GM18502 (cell line): ENCODE measurements at regions not wholly inside any gene's neighbourhood (a gene's known extent, or its start where the extent isn't known, plus 50 kb on each side); places are given as distances from the start of the nearest gene placed in this dataset.

Experiments
- ATAC-seq: cut with Tn5 transposase; IDR thresholded peaks from one replicate; pipeline ENCODE4 v1.9.1; 2021; ENCODE audit warnings: mild to moderate bottlenecking; ENCODE audit not compliant: unreplicated experiment, poor library complexity

DNA sequence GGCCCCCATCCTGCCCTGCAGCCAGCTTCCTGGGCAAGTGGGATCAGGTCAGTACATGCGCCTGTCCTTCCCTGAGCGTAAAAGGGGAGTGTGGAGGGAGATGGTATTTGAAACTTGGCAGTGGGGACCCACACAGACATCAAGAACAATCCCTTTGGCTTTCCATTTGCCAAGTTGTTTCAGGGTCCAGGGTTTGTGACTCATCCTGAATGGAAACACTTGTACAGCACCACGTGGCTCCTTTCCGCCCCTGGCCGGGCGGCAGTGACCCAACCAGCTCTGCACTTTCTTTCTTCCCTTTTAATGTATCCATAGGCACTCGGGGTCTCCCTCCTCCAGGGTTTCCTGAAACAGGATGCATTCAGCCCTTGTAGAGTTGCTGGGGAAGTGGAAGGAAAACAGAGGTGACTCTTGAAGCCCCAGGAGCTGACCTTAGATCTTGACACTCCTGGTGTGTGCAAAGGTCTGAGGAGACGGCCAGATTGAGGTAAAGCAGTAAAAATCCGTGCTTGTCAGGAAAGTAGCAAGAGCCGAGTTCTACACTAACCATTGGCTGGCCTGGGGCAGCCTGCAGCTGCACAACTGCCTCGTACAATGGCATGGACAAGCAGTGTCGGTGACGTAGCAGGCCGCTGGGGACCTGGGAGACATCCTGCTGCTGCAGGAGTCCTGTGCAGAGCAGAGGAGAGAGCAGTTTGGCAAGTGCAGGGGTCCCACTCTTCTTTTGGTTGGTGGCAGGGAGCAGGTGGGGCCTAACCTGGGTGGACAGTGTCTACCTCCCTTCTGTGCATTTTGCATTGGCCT lies 189.8 kb downstream of the SNX19 start:
- no peak for ATAC-seq

DNA sequence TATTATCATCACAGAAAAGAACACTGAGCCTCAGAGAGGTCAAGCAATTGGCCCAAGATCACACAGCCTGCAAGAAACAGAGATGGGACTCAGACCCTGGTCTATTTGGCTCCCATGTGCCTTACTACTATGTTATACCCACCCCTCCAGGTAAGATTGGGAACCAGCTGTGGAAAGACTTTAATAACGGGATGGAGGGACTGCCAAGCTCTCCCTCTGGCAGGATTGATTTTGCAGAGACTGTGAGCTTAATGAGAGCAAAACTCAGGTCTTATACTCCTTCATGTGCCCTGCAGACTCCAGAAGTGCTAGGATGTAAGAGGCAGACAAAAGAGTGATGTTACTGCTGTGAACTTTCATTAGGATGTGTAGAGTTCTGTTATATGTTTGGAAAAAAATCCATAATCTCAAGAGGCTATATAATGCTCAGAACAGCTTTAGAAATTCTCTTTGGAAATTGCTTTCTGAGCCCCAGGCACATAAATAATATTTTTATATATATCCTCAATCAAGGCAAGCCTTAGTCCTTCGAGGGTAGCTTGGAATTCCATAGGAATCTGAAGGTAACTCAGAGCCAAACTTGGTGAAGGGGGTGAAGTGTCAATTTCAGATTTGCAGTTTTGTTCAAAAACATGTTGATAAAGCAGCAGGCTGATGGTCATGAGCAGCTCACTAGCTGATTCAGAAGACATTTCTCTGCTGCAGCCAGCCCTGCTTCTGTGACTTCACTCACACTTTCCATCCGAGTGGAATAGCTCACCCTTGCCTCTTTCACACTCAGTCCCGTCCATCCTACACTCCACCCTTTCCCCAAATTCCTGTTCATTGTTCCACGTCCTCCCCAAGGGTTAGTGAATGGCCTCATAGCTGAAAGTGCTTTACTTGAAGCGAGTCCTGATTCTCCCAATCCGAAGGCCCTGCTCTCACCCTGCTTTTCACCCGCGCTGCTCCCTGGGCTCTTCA lies 188.8 kb downstream of the SNX19 start:
- no peak for ATAC-seq

DNA sequence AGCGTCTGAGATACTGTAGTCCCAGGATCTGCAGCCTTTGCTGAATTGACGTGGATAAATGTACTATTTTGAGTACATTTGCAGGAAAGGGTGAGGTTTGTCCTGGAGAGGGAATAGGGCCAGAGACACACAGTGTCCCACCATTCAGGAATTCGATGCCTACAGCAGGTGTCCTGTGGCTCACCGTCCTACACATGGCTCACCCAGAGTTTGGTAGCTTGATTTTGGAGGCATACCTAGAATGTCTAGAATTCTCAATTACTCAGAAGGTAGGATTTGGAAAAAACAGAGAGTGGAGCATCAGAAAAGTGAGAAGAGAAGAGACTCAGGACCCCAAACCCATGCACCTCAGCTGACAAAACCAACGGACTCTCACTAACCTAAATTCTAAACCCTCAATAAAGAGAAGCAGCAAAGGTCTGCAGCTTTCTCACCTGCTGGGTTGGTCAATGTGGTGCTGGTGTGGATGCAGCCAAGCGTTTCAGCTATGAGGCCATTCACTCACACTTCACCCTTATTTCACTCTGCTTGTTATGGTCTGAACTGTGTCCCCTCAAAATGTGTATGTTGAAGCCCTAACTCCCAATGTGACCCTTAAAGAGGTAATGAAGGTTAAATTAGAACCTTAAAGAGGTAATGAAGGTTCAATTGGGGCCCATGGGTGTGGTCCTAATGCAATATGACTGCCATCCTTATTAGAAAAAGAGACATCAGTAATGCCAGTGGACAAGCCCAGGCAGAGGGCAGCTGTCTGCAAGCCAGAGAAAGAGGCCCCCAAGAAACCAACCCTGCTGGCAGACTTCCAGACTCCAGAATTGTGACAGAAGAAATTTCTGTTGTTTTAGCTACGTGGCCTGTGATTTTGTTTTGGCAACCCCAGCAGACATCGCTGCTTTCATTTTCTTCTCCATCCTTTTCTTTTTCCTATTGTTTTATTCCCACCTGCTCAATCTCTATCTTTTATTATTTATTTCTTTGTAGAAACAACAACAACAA lies 187.8 kb downstream of the SNX19 start:
- ATAC-seq, result no peak

DNA sequence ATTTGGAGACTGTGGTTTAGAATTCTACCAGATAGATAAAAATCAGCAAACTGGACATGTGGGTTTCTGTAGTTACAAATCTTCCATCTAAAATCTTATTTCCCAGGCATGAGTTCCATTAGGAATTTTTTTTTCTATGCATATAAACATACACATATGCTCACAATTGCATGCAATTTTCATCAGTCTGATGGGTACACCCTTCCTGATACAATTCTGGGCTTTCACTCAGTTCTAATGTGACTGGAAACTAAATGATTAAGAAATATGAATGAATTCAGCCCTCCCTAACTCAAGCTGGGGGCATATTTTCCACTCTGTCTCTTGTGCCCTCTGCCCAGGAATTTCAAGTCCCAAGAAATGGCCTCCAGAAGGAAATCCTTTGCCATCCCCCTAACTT lies 187.1 kb downstream of the SNX19 start:
- no peak for ATAC-seq

DNA sequence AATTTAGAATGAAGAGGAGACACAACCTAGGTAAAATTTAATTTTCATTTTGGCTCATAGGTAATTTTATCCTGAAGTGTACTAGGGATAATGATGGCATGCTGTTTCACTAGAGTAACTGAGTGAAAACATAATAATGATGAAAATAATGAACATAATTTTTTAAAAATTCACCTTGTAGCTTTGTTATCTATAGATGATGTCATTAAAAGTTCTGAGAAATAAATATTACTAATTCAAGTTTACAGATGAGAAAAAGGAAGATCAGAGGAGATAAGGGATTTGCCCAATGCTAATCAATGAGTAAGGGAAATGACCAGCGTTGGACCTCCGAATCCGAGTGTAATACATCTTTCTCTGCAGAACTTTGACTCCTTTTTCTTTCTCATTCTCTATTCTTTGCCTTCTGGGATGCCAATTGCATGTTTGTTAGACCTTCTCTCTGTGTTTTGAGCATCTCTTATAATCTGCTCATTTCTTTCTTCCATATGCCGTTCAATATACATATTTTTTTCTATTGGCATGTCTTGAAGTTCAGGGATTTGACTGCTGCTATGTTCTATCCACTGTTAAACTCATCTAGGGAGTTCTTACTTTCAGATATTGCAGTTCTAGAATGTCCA lies 186.5 kb downstream of the SNX19 start:
- ATAC-seq, result no peak

DNA sequence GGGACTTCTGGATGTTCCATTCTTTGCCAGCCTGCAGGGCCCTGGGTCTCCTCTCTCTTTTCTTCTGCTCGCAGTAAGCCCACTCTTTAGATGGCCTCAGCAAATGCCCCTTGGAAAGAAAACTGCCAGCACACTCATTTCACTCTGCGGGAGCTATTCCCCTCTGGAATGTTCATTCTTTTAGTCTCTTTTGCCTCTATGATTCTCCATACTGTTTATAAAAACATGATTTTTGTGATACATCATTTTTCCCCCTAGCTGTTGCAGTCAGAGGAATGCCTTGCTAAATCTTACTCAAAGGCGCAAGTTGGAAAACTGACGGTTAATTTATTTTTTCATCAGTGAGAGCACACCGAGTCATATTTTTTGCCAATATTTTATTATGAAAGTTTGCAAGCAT lies 184.9 kb downstream of the SNX19 start:
- ATAC-seq, result no peak

DNA sequence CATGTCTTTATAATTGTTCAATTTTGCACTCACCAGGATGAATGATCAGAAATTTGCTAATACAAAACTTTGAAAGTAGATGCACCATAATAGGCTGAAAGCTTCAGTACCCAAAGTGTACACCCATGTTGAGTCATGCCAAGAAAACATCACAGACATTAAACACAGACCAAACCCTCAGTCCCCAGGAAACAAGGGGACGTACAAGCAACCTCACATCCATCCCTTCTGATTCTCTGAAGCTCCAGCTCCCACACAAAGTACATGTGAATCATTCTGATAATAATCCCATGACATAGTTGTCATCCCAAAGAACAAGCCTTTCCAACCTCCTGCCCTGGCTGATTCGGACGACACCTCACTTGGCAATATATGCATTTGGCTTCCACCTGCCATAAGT lies 183.8 kb downstream of the SNX19 start:
- no peak for ATAC-seq

DNA sequence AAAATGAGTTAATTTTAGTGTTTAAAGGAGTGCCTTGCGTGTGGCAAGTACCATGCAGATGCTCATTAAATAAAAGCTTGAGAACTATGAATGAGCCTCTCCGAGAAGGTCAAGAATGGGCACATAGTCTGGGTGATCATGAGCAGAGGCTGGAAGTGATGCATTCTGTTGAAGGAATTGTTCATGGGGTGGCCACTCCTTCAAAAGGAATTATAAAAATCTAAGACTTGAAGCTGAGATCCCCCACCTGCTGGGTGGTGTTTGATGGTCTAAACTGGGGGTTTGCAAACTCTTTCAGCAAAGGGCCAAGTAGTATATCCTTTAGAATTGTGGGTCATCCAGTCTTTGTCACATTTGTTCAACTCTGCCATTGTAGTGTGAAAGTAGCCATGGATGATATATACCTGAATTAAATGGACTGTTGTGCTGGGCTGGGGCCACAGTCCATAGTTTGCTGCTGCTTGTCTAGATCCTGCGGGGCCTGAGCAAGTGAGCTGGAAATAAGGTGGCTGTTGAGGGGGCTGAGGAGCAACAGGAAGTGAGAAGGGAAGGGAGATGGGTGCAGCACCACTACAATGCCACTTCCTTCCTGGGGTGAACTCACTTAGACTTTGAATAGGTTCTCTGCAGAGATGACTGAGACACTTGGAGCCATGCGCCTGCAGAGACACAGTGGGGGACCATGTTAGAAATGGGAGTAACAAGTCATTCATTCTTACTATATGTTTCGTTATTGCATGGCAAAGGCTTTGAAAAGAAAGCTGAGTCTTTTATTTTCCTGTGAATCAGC lies 179.0 kb downstream of the SNX19 start:
- no peak for ATAC-seq

DNA sequence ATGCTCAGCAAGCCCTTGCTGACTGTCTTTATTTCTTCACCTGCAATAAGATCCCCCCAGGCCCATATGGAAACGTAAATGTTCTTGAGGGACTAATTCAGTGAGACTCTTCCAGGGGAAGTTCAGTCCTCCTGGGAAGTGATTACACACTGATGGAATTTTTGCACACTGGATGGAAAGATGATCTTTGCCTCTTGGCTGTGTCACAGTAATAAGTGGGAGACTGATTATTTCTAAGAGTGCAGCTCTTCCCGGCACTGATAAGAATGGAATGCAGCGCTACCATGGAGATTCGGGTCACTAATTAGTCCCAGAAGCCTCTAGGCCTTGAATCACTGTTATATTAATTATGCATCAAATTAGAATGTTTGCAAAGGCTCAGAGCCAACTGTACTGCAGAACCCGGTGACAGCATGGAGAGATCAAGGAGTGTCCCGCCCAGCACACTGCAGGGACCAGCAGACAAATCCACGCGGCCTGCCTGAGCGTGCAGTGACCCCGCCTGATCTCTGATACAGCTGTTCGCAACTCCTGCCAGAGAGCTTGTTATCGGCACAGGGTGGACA lies 178.3 kb downstream of the SNX19 start:
- no peak for ATAC-seq

DNA sequence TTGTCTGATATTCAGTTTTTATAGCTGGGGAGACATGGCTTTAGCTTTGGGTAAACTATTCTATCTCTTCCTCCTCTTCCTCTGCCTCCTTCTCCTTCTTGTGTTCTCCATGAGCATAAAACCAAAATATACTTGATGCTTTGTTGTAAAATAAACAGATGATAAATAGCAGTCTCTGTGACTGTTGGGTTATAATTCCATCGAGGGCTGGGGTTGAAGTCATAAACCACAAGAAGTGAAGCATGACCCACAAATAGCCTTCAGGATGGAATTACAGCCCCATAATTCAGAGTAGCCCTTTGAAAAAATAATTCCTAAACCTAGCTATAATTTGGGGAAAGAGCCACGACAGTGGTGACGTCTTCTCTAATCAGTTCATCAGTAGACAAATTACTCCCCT lies 177.7 kb downstream of the SNX19 start:
- no peak for ATAC-seq

DNA sequence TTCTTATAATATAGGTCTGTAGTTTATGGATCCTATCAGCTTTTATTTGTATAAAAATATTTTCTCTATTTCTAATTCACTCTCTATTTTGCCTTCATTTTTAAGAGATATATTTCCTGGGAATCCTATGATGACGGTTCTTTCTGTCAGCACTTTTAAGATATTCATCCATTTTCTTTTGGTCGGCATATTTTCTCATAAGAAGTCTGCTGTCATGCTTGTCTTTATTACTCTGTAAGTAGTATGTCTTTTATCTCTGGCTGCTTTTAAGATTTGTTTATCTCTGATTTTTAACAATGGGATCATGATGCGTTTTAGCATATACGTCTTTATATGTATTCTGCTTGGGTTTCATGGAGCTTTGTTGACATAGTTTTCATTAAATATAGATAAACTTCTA lies 175.5 kb downstream of the SNX19 start:
- ATAC-seq, result no peak

DNA sequence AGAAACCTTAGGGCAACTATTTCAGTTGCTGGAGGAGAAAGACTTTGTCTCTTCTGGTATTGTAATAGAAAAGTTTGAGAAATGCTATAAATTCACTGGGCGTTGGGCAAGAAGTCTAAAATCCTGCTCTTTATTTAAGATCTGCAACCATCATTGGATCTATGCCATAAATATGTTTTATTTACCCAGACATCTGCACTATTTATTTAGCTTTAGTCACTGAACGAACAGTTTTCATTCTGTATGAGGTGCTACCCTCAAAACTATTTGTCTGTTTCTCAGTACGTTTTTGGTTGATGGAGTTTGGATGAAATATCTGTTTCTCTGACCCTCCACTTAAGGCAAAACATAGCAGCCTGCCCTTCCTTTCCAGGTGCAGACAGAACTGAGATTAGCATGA lies 171.5 kb downstream of the SNX19 start:
- ATAC-seq, result no peak

DNA sequence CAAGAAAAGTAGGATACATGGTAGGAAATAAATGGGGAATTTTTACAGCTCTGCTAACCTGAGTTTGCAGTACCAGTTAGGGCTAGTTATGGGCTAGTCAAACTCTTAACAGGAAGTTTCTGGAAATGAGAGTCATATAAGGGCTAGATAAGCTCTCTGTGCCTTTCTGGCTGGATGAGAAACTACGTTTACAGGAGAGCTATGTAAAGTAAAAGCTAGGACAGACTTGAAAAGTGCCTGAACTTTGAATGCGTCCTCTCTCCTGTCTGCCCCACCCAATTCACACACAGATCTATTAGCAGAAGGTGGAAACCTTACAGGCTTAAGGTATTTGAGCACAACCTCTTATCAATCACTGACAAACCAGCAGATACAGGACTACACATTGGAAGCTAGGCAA lies 167.1 kb downstream of the SNX19 start:
- no peak for ATAC-seq

DNA sequence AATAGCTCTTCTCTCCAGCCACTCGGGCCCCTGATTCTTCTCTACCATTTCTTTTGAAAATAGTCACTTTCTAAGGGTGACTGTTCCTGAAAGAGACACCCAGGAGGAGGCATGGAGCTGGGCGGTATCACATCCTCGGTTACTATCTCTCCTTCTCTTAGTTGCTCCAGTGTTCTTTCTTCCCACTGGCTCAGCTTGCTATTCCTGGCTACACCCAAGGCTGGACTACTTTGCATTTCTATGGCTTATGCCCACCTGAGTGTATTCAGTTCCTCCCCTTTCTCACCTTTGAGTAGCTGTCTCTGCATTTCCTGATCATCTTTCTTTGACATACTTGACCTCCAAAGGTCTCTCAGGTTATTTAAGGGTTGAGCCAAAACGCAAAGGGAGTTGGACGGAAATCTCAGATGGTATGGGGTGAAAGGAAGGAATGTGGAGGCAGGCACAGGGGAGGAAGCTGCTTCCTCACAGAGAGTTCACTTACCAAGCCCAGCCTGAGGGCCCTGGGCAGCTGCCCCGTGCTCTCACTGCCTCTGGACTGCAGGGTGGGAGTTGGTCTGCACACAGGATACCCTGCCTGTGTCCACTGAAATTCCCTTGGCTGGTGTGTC lies 155.7 kb downstream of the SNX19 start:
- ATAC-seq, result no peak

DNA sequence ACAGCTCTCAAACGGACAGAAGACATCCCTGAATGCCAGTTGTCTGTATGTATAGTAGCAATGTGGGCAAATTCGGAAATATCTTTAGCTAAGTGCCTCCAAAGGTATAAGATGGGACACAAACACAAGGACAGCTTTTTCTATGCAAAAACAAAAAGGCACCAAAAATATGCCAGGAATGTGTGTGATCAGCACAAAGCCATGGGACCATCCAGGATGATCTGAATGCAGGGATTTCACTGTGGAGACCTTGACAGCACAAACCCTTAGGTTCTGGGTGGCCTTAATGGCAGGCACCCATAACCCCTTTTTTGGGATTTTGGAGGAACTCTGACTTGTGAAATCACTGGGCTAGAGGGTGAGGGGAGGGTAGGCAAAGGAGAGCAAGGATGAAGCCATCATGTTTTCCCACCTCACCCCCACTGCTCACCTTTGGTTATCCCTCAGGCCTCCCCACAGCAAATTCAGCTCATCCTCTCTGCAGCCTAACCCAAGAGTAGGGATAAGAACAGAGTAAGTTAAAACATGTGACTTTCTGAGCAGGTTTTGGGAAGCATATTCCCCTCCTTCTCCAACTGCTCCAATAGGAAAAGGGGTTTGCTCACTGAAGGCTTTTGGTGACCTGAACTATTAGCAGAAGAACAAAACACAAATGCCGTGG lies 154.6 kb downstream of the SNX19 start:
- ATAC-seq, result no peak

DNA sequence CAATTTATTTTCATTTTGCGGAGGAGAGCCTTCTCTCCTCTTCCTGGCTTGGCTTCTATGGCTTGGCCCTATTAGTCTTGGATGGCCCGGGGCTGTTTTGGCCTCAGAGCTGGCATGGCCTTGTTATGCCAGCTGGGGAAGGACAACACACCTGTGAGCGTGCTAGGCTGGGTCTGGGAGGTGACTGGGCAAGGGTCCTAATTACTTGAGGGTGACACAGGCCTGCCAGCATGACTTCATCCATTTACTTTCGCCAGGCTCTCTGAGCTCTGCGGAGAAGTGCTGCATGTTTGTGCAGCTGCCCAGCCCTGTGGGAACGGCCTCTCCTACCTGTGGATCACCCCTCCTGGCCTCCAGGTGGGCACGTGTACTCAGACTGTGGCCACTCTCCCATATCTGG lies 153.6 kb downstream of the SNX19 start:
- no peak for ATAC-seq

DNA sequence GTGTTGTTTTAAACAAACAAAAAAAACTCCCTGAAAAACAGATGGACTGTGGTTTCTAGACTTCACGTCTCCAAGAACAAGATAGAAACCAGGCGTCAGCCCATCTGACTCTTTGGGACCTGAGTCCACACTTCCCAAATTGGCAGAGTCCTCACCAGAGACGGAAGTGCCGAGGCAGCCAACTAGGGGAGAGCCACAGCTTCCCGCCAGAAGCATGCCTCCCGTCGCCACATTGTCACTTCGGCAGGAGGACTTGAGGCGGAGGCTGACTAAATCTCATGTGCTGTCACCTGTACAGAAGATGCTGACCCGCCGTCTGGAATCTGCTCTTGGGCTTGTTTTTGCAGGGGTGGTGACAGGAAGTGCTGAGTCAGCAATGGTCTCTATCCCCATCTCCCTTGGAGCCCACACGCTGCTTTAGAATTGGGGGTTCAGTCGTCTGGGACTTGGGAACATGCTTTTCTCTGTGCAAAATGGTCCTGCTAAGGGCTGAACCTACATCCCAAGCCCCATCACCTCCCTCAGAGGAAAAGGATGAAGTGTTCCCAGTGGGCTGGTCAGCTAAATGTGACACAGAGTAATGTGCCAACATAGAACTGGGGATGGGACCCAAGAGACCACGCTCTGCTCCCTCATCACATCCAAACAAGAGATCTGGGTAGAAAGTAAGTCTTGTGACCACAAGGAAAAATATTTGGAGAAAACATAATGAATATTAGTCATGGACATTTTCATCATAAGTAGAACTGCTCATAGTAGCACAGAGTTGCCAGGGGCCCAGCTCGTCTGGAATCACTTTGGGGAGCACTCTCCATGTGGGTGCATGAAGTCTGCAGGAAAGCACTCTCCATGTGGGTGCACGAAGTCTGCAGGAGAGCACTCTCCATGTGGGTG lies 152.9 kb downstream of the SNX19 start:
- ATAC-seq, result no peak
